ENCODE measurements at regions not wholly inside any gene's neighbourhood (a gene's known extent, or its start where the extent isn't known, plus 50 kb on each side); places are given as distances from the start of the nearest gene placed in this dataset.

GRCh38 chr4:177961761-177962380 is 519.6 kb upstream of the AGA start:
- no peak for ATAC-seq (ENCODE audit: low read depth)
- Histone ChIP-seq H3K27ac (ENCODE audit: poor library complexity, severe bottlenecking) (no peak overlapping the region), H3K4me1 (ENCODE audit: insufficient read depth, poor library complexity, severe bottlenecking) (peaks cover 26% of the 10 kb centered on the region), H3K27me3 (ENCODE audit: insufficient read depth, poor library complexity, severe bottlenecking) (no peaks in the 10 kb centered on the region), H3K9me3 (ENCODE audit: severe bottlenecking) (no peaks in the 10 kb centered on the region), H3K4me3 (ENCODE audit: severe bottlenecking) (no peak overlapping the region), H3K36me3 (ENCODE audit: low read depth) (no peaks in the 10 kb centered on the region)
- TF ChIP-seq CTCF (IDR thresholded peaks at IDR 0.05; ENCODE audit: poor library complexity, severe bottlenecking): no peak
- no peak for DNase-seq (ENCODE audit: low spot score)

- ATAC-seq (ENCODE audit: low read depth): peak; percentile 89
- no peak overlapping the region for H3K4me3 ChIP-seq (ENCODE audit: severe bottlenecking)
- H3K4me1 ChIP-seq (ENCODE audit: insufficient read depth, poor library complexity, severe bottlenecking): peaks cover 26% of the 10 kb centered on the region
- TF ChIP-seq CTCF (IDR thresholded peaks at IDR 0.05; ENCODE audit: poor library complexity, severe bottlenecking): no peak
- no peaks in the 10 kb centered on the region for H3K36me3 ChIP-seq (ENCODE audit: low read depth)
- DNase-seq (ENCODE audit: low spot score): no peak
- H3K27ac ChIP-seq (ENCODE audit: poor library complexity, severe bottlenecking): peak overlapping the region; percentile 82
- no peaks in the 10 kb centered on the region for H3K9me3 ChIP-seq (ENCODE audit: severe bottlenecking)
- no peaks in the 10 kb centered on the region for H3K27me3 ChIP-seq (ENCODE audit: insufficient read depth, poor library complexity, severe bottlenecking)
Measured at GRCh38 chr4:177964061-177964460, 521.8 kb upstream of the AGA start.

GRCh38 chr4:177964693-177965168 is 522.5 kb upstream of the AGA start:
- Histone ChIP-seq H3K36me3 (ENCODE audit: low read depth) (no peaks in the 10 kb centered on the region), H3K4me1 (ENCODE audit: insufficient read depth, poor library complexity, severe bottlenecking) (peaks cover 26% of the 10 kb centered on the region), H3K27ac (ENCODE audit: poor library complexity, severe bottlenecking) (peak overlapping the region; percentile 82), H3K9me3 (ENCODE audit: severe bottlenecking) (no peaks in the 10 kb centered on the region), H3K4me3 (ENCODE audit: severe bottlenecking) (no peak overlapping the region), H3K27me3 (ENCODE audit: insufficient read depth, poor library complexity, severe bottlenecking) (no peaks in the 10 kb centered on the region)
- ATAC-seq (ENCODE audit: low read depth): peak; percentile 21; the same call in 1 of the 3 replicates
- no peak for TF ChIP-seq CTCF (IDR thresholded peaks at IDR 0.05; ENCODE audit: poor library complexity, severe bottlenecking)
- DNase-seq (ENCODE audit: low spot score): no peak

GRCh38 chr4:177967328-177967727 is 525.1 kb upstream of the AGA start:
- no peaks in the 10 kb centered on the region for H3K27me3 ChIP-seq (ENCODE audit: insufficient read depth, poor library complexity, severe bottlenecking)
- TF ChIP-seq CTCF (IDR thresholded peaks at IDR 0.05; ENCODE audit: poor library complexity, severe bottlenecking): no peak
- peaks cover 26% of the 10 kb centered on the region for H3K4me1 ChIP-seq (ENCODE audit: insufficient read depth, poor library complexity, severe bottlenecking)
- DNase-seq (ENCODE audit: low spot score) (no peak), ATAC-seq (ENCODE audit: low read depth) (no peak; the same call in 2 of the 3 replicates)
- no peak overlapping the region for H3K27ac ChIP-seq (ENCODE audit: poor library complexity, severe bottlenecking)
- H3K9me3 ChIP-seq (ENCODE audit: severe bottlenecking): no peaks in the 10 kb centered on the region
- no peaks in the 10 kb centered on the region for H3K36me3 ChIP-seq (ENCODE audit: low read depth)
- no peak overlapping the region for H3K4me3 ChIP-seq (ENCODE audit: severe bottlenecking)

- Histone ChIP-seq H3K27me3 (ENCODE audit: insufficient read depth, poor library complexity, severe bottlenecking) (no peaks in the 10 kb centered on the region), H3K9me3 (ENCODE audit: severe bottlenecking) (no peaks in the 10 kb centered on the region), H3K4me3 (ENCODE audit: severe bottlenecking) (no peak overlapping the region), H3K36me3 (ENCODE audit: low read depth) (no peaks in the 10 kb centered on the region), H3K27ac (ENCODE audit: poor library complexity, severe bottlenecking) (no peak overlapping the region), H3K4me1 (ENCODE audit: insufficient read depth, poor library complexity, severe bottlenecking) (peaks cover 20% of the 10 kb centered on the region)
- DNase-seq (ENCODE audit: low spot score) (no peak), ATAC-seq (ENCODE audit: low read depth) (no peak)
- TF ChIP-seq CTCF (IDR thresholded peaks at IDR 0.05; ENCODE audit: poor library complexity, severe bottlenecking): no peak
Measured at GRCh38 chr4:177968817-177969442, 526.7 kb upstream of the AGA start.

All from RWPE2 (cell line).